Loucy (cell line): ENCODE measurements at regions not wholly inside any gene's neighbourhood (a gene's known extent, or its start where the extent isn't known, plus 50 kb on each side); places are given as distances from the start of the nearest gene placed in this dataset.

ENCODE experiments used
- H2AFZ ChIP-seq: fragments of 200-600 bp; sonication (generic); 2 replicates; pipeline ENCODE4 v1.6.0; 2016; ENCODE audit warnings: antibody characterized with exemption, mild to moderate bottlenecking, low read length, moderate library complexity
- H3F3A ChIP-seq: fragments of 200-600 bp; 2 replicates; pipeline ENCODE4 v1.6.0; 2016; ENCODE audit warnings: antibody characterized with exemption, low read depth, mild to moderate bottlenecking
- H3K27me3 ChIP-seq: fragments of 200-600 bp; sonication (generic); 2 replicates; pipeline ENCODE4 v1.6.1; 2014; ENCODE audit warnings: low read length, mild to moderate bottlenecking; ENCODE audit not compliant: insufficient read depth, poor library complexity, severe bottlenecking
- H3K36me3 ChIP-seq: fragments of 200-600 bp; sonication (generic); 2 replicates; pipeline ENCODE4 v1.6.1; 2016; ENCODE audit warnings: low read length; ENCODE audit not compliant: insufficient read depth
- H3K4me1 ChIP-seq: fragments of 200-600 bp; sonication (generic); 2 replicates; pipeline ENCODE4 v1.5.1; 2014; ENCODE audit warnings: low read length, mild to moderate bottlenecking; ENCODE audit not compliant: insufficient read depth, poor library complexity, severe bottlenecking
- H3K4me2 ChIP-seq: fragments of 200-600 bp; sonication (generic); 2 replicates; pipeline ENCODE4 v1.6.0; 2014; ENCODE audit warnings: antibody characterized with exemption, low read length, low read depth, mild to moderate bottlenecking; ENCODE audit not compliant: poor library complexity, severe bottlenecking
- H3K4me3 ChIP-seq: fragments of 200-600 bp; sonication (generic); 2 replicates; pipeline ENCODE4 v1.5.1; 2014; ENCODE audit warnings: low read length, mild to moderate bottlenecking, mixed read lengths; ENCODE audit not compliant: poor library complexity, severe bottlenecking
- H3K79me2 ChIP-seq: fragments of 200-600 bp; sonication (generic); 2 replicates; pipeline ENCODE4 v1.6.1; 2014; ENCODE audit warnings: low read length; ENCODE audit not compliant: insufficient read depth
- H3K9ac ChIP-seq: fragments of 200-600 bp; sonication (generic); 2 replicates; pipeline ENCODE4 v1.6.0; 2014; ENCODE audit warnings: mild to moderate bottlenecking, low read depth, low read length, moderate library complexity; ENCODE audit not compliant: poor library complexity, severe bottlenecking
- H3K9me2 ChIP-seq: fragments of 200-600 bp; sonication (generic); replicated peaks from 2 replicates; pipeline ENCODE4 v1.6.1; 2016; ENCODE audit warnings: low read depth, low read length, mixed read lengths
- H3K9me3 ChIP-seq: fragments of 200-600 bp; sonication (generic); 2 replicates; pipeline ENCODE4 v1.6.1; 2014; ENCODE audit warnings: mild to moderate bottlenecking, antibody characterized with exemption, low read length, low read depth; ENCODE audit not compliant: insufficient read depth
- H4K20me1 ChIP-seq: fragments of 200-600 bp; sonication (generic); 2 replicates; pipeline ENCODE4 v1.6.0; 2014; ENCODE audit warnings: antibody characterized with exemption, low read length, mild to moderate bottlenecking; ENCODE audit not compliant: insufficient read depth, poor library complexity, severe bottlenecking
- CTCF ChIP-seq: fragments of 200-600 bp; sonication (generic); conservative IDR thresholded peaks from 2 replicates; pipeline ENCODE4 v1.5.1; 2014; ENCODE audit warnings: mild to moderate bottlenecking, antibody characterized with exemption, low read length
- EZH2phosphoT487 ChIP-seq: fragments of 200-600 bp; IDR thresholded peaks from 2 replicates; pipeline ENCODE4 v1.6.1; 2018; ENCODE audit warnings: antibody characterized with exemption, mild to moderate bottlenecking, moderate library complexity, borderline replicate concordance

- H3F3A ChIP-seq: no peaks in the 10 kb centered on the region
- no peak overlapping the region for H3K4me2 ChIP-seq
- no peak overlapping the region for H3K9ac ChIP-seq
- H2AFZ ChIP-seq: no peak overlapping the region
- H3K9me2 ChIP-seq: no peaks in the 10 kb centered on the region
- no peak for TF ChIP-seq EZH2phosphoT487
- no peak for TF ChIP-seq CTCF
- no peaks in the 10 kb centered on the region for H4K20me1 ChIP-seq
- H3K9me3 ChIP-seq: no peaks in the 10 kb centered on the region
- H3K4me1 ChIP-seq: no peaks in the 10 kb centered on the region
- H3K27me3 ChIP-seq: no peaks in the 10 kb centered on the region
- H3K36me3 ChIP-seq: no peaks in the 10 kb centered on the region
- no peaks in the 10 kb centered on the region for H3K79me2 ChIP-seq
- H3K4me3 ChIP-seq: no peak overlapping the region
Observed at GRCh38 chr16:6828690-6829089, 504.0 kb upstream of the RBFOX1 start.

- Histone ChIP-seq H3K9me3 (no peaks in the 10 kb centered on the region), H3K36me3 (no peaks in the 10 kb centered on the region), H2AFZ (no peak overlapping the region), H3F3A (no peaks in the 10 kb centered on the region), H3K9ac (no peak overlapping the region), H3K4me1 (no peaks in the 10 kb centered on the region), H3K4me3 (no peak overlapping the region), H3K9me2 (no peaks in the 10 kb centered on the region), H3K79me2 (no peaks in the 10 kb centered on the region), H3K27me3 (no peaks in the 10 kb centered on the region), H4K20me1 (no peaks in the 10 kb centered on the region), H3K4me2 (no peak overlapping the region)
- TF ChIP-seq CTCF (no peak), EZH2phosphoT487 (no peak)
Observed at GRCh38 chr16:6827931-6828330, 504.7 kb upstream of the RBFOX1 start.

- Histone ChIP-seq H4K20me1 (no peaks in the 10 kb centered on the region), H3K4me1 (no peaks in the 10 kb centered on the region), H2AFZ (no peak overlapping the region), H3K4me3 (no peak overlapping the region), H3K9me2 (no peaks in the 10 kb centered on the region), H3K27me3 (no peaks in the 10 kb centered on the region), H3K4me2 (no peak overlapping the region), H3K9ac (no peak overlapping the region), H3K79me2 (no peaks in the 10 kb centered on the region), H3K9me3 (no peaks in the 10 kb centered on the region), H3F3A (no peaks in the 10 kb centered on the region), H3K36me3 (no peaks in the 10 kb centered on the region)
- TF ChIP-seq CTCF: no peak
- no peak for TF ChIP-seq EZH2phosphoT487
Observed at GRCh38 chr16:6827267-6827666, 505.4 kb upstream of the RBFOX1 start.
